Adrenal gland (tissue), 9 donors: ENCODE measurements at regions not wholly inside any gene's neighbourhood (a gene's known extent, or its start where the extent isn't known, plus 50 kb on each side); places are given as distances from the start of the nearest gene placed in this dataset.

Source experiments
- DNase-seq, 7 donors: peaks; one replicate each; pipeline ENCODE4 v3.0.0-alpha.2; 2019 to 2020
- H3K27ac ChIP-seq, 5 donors: fragments of 200-600 bp; sonication (generic) in 4 of 5; 1 replicate in 3 of 5; 2 replicates in 2 of 5; pipeline versions ENCODE4 v1.5.1 to v1.8.0; 2016 to 2020; ENCODE audit warnings: mild to moderate bottlenecking in 1 of 5
- H3K27me3 ChIP-seq: fragments of 200-600 bp; 2 replicates; pipeline ENCODE4 v1.8.0; 2021
- H3K36me3 ChIP-seq, 2 donors: fragments of 200-600 bp; replicated peaks in 1 of 2; 1 replicate in 1 of 2; 2 replicates in 1 of 2; pipeline versions ENCODE4 v1.5.1 to v1.8.0; 2018 to 2022
- H3K4me1 ChIP-seq, 2 donors: fragments of 200-600 bp; replicated peaks in 1 of 2; 1 replicate in 1 of 2; 2 replicates in 1 of 2; pipeline versions ENCODE4 v1.5.1 to v1.8.0; 2018 to 2021
- H3K4me3 ChIP-seq, 4 donors: fragments of 200-600 bp; sonication (generic) in 3 of 4; one replicate each; pipeline ENCODE4 v1.5.1; 2016 to 2018
- H3K9me3 ChIP-seq, 3 donors: fragments of 200-600 bp; sonication (generic) in 1 of 3; replicated peaks in 1 of 3; 1 replicate in 2 of 3; 2 replicates in 1 of 3; pipeline versions ENCODE4 v1.5.1 to v1.8.0; 2016 to 2021
- POLR2A ChIP-seq, 2 donors: fragments of 450-650 bp; IDR thresholded peaks; one replicate each; pipeline ENCODE4 v1.6.1; 2017; ENCODE audit warnings: antibody characterized with exemption in 2 of 2, mild to moderate bottlenecking in 2 of 2, moderate library complexity in 1 of 2
- WGBS, 4 donors: extraction: QIAGEN DNeasy Blood & Tissue Kit in 2 of 4; methylation state at CpG; one replicate each; pipeline versions ENCODE4 v1.1.5 to v1.1.7; 2013 to 2017; 5-methylcytosine and 5-hydroxymethylcytosine counted together
- intact Hi-C, 2 donors: fragments of 100-400 bp; cut with DNase I; formaldehyde crosslinking; loops; one replicate each; pipeline versions ENCODE4 v1.14.1 to v1.15.0; 2022 to 2023
- TF ChIP-seq, protein P1 (sequence below), 6 experiments: fragments of 450-650 bp in 4 of 6; fragments of 200-600 bp in 2 of 6; sonication (generic) in 1 of 6; IDR thresholded peaks; 1 replicate in 5 of 6; 2 replicates in 1 of 6; pipeline versions ENCODE4 v1.5.1 to v1.8.0; 2016 to 2021; ENCODE audit warnings: antibody characterized with exemption in 6 of 6, mild to moderate bottlenecking in 2 of 6, moderate library complexity in 1 of 6
- donor health status: healthy with polysubstance abuse.
- donor health status: Bipolar disorder and iron deficiency.
- donor health status: DM: yes; HTN: yes; CAD: no.
- donor health status: DM: no; HTN: no; CAD: no.
- donor health status: DM: no; HTN: no; CAD: no.

DNA sequence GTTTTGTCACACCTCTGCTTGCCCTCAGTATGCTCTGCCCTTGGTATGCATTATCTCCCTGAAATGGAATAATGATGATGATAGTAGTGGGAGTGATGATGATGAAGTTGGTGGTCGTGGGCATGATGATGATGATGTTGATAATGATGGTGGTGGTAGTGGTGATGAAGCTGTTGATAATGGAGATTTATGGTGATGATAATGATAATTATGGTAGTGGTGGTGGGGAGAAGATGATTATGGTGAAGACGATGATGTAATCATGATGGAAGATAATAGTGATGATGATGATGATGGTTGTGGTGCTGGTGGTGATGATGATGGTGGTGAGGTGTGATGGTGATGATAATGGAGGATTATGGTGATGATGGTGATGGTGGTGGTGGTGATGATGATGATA is 390.1 kb upstream of the EEF2KMT start:
- no peaks in the 10 kb centered on the region for H3K4me1 ChIP-seq
- no peak overlapping the region for H3K4me3 ChIP-seq
- 75 to 85% (median 80%) methylated on average over 2 of the region's 2 CpGs for WGBS, 4 donors
- DNase-seq: no peak
- H3K27me3 ChIP-seq: no peaks in the 10 kb centered on the region
- H3K27ac ChIP-seq: no peak overlapping the region
- no peaks in the 10 kb centered on the region for H3K36me3 ChIP-seq
- TF ChIP-seq, protein P1, sequence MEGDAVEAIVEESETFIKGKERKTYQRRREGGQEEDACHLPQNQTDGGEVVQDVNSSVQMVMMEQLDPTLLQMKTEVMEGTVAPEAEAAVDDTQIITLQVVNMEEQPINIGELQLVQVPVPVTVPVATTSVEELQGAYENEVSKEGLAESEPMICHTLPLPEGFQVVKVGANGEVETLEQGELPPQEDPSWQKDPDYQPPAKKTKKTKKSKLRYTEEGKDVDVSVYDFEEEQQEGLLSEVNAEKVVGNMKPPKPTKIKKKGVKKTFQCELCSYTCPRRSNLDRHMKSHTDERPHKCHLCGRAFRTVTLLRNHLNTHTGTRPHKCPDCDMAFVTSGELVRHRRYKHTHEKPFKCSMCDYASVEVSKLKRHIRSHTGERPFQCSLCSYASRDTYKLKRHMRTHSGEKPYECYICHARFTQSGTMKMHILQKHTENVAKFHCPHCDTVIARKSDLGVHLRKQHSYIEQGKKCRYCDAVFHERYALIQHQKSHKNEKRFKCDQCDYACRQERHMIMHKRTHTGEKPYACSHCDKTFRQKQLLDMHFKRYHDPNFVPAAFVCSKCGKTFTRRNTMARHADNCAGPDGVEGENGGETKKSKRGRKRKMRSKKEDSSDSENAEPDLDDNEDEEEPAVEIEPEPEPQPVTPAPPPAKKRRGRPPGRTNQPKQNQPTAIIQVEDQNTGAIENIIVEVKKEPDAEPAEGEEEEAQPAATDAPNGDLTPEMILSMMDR (IDR thresholded peaks at IDR 0.05): no peak
- no peak for TF ChIP-seq POLR2A (IDR thresholded peaks at IDR 0.05)
- intact Hi-C loops: no loop called here
- H3K9me3 ChIP-seq: no peaks in the 10 kb centered on the region

DNA sequence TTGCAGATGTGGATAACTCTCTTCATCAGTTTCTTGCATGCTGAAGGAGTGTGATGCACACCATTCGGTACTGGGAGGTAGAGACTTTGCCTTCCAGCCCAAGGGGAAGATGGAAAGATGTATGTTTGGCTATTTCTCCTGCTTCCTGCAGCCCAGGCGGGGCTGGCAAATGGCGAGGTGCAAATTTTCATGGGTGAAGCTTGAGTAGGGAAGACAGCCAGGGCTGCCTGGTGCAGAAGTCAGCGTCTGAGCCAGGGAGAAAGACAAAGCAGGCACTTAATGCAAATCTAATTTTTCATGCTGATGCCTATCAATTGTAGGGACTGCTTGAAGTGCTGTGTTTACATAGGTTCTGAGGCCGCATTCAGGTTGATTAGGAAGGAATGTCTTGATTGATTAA is 384.7 kb upstream of the EEF2KMT start:
- Histone ChIP-seq H3K9me3 (no peaks in the 10 kb centered on the region), H3K4me3 (no peak overlapping the region), H3K27ac (no peak overlapping the region), H3K27me3 (no peaks in the 10 kb centered on the region), H3K4me1 (no peaks in the 10 kb centered on the region), H3K36me3 (no peaks in the 10 kb centered on the region)
- intact Hi-C loops: no loop called here
- DNase-seq: no peak
- WGBS, 4 donors: 24 to 33% (median 32%) methylated on average over 5 of the region's 5 CpGs
- TF ChIP-seq, protein P1 (IDR thresholded peaks at IDR 0.05): no peak

DNA sequence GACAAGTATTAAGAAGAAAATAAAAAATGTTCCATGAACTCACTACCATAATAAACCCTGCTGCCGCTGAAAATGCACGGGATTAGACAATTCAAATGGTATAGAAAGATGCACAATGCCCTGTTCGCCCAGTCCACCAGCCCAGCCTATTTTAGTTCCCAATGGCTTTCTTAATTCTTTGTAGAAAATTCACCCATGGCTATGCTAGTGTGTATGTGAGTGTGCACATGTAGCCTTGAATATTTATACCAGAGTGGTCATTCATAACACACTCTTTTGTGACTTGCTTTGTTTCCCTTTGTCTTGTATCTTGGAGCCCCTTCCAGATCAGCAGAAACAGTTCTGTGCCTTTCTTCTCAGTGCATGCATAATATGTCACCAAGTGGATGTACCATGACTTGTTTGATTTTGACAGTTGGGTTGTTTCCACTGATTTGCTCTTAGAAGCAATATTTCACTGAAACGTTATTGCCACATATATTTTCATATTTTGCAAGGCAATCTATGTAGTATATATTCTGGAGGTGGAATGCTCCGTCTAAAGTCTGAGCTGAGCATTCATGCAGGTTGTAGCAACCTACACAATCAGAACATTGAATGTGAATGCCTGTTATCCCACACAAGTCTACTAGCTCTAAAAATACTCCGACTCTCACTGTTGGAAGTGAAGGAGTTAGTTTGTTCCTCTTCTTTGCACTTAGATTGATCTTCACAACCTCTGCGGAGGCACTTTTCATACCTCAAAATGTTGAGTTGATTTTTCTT is 383.0 kb upstream of the EEF2KMT start:
- H3K27me3 ChIP-seq: no peaks in the 10 kb centered on the region
- H3K36me3 ChIP-seq: no peaks in the 10 kb centered on the region
- intact Hi-C loops: no loop called here
- no peaks in the 10 kb centered on the region for H3K9me3 ChIP-seq
- DNase-seq: no peak
- H3K27ac ChIP-seq: no peak overlapping the region
- TF ChIP-seq, protein P1 (IDR thresholded peaks at IDR 0.05): no peak
- TF ChIP-seq POLR2A (IDR thresholded peaks at IDR 0.05): no peak
- no peak overlapping the region for H3K4me3 ChIP-seq
- H3K4me1 ChIP-seq: no peaks in the 10 kb centered on the region
- 61 to 73% (median 65%) methylated on average over 7 of the region's 7 CpGs for WGBS, 4 donors

DNA sequence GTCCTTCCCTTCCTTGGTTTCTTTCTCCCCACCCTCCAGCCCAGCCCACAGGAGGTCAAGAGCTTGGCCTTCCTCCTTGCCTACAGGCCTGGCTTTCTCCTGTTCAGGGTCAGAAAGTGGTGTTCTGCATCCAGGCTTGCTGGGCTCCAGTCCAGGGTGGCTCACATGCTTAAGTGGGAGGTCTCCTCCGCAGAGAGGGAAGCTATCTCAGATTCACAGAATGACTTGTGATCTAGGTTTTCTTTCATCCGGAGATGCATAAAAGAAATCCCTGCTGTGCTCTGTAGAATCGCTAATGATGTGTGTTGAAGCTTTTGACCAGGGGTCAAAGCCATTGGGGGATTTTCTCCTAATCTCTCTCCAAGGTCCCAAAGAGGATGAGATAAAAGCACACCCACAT is 382.3 kb upstream of the EEF2KMT start:
- DNase-seq: no peak
- WGBS, 4 donors: 19 to 26% (median 22%) methylated on average over 3 of the region's 3 CpGs
- H3K4me3 ChIP-seq: no peak overlapping the region
- H3K4me1 ChIP-seq: no peaks in the 10 kb centered on the region
- no peaks in the 10 kb centered on the region for H3K9me3 ChIP-seq
- no peaks in the 10 kb centered on the region for H3K36me3 ChIP-seq
- H3K27ac ChIP-seq: no peak overlapping the region
- TF ChIP-seq, protein P1 (IDR thresholded peaks at IDR 0.05): no peak
- no peak for TF ChIP-seq POLR2A (IDR thresholded peaks at IDR 0.05)
- intact Hi-C loops: no loop called here
- H3K27me3 ChIP-seq: no peaks in the 10 kb centered on the region
